ENCODE measurements at regions not wholly inside any gene's neighbourhood (a gene's known extent, or its start where the extent isn't known, plus 50 kb on each side); places are given as distances from the start of the nearest gene placed in this dataset.

DNA sequence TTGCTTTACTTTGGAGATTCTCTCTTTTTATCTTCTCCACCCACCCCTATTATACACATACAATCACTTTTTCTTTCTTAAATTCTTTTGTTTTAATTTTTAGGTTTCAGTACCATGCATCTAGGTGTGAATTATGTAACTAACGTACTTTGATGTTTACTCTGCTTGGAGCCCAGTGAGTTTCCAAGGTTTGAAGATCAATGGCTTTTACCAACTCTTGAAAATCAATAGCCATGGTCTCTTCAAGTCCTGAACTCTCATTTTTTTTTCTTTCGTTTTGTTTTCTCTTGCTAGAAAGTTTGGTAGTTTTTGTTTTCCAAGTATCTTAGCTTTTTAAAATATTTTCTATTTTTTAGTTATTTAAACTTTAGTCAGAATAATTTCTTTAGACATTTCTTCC lies 417.2 kb downstream of the ZBBX start:
- no peak for TF ChIP-seq EZH2 (IDR thresholded peaks at IDR 0.05; ENCODE audit: insufficient read depth, poor library complexity, severe bottlenecking)
- no peak for TF ChIP-seq EZH2phosphoT487 (IDR thresholded peaks at IDR 0.05; ENCODE audit: insufficient read depth, low read depth)
